ENCODE measurements at regions not wholly inside any gene's neighbourhood (a gene's known extent, or its start where the extent isn't known, plus 50 kb on each side); places are given as distances from the start of the nearest gene placed in this dataset.

DNA sequence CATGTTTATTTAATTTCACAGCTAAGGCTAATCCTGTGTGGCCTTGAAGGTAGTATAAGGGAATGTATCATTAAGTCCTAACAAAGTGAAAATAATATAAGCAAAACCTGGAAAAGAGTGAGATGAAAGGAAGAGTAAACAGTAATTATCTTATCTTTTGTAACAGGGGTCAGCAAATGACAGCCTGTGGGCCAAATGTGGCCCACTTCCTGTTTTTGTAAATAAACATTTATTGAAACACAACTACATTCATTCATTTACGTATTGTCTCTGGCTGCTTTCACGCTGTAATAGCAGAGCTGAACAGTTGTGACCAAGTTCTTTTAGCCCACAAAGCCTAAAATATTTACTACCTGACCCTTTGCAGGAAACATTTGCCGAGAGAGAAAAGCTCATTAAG, 78.4 kb upstream of the HTR4 start:
- no peak overlapping the region for H3K4me3 ChIP-seq
- H3K27ac ChIP-seq, result no peak overlapping the region
- no peak for TF ChIP-seq EZH2 (IDR thresholded peaks at IDR 0.05; ENCODE audit: low read depth)
- TF ChIP-seq, protein P1, sequence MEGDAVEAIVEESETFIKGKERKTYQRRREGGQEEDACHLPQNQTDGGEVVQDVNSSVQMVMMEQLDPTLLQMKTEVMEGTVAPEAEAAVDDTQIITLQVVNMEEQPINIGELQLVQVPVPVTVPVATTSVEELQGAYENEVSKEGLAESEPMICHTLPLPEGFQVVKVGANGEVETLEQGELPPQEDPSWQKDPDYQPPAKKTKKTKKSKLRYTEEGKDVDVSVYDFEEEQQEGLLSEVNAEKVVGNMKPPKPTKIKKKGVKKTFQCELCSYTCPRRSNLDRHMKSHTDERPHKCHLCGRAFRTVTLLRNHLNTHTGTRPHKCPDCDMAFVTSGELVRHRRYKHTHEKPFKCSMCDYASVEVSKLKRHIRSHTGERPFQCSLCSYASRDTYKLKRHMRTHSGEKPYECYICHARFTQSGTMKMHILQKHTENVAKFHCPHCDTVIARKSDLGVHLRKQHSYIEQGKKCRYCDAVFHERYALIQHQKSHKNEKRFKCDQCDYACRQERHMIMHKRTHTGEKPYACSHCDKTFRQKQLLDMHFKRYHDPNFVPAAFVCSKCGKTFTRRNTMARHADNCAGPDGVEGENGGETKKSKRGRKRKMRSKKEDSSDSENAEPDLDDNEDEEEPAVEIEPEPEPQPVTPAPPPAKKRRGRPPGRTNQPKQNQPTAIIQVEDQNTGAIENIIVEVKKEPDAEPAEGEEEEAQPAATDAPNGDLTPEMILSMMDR (conservative IDR thresholded peaks at IDR 0.05), result no peak
- BruUV-seq (replicated peaks), result no TSS peak
- ChIA-PET CTCF (interaction anchor here (0.6 to 5.5 kb wide), 8 partner anchors 225 to 389 kb away, joined by 3 to 44 read pairs (median 4); no protein-coding TSS in a partner anchor), POLR2A (ENCODE audit: unreplicated experiment) (interaction anchor here (0.7 kb wide), 1 partner anchor 546 kb away, joined by 5 read pairs; no protein-coding TSS in a partner anchor)
- intact Hi-C loops (cut with micrococcal nuclease; ENCODE audit: unreplicated experiment), result loop anchor here (1.0 to 10.0 kb wide), 9 partner anchors 94 to 832 kb away; partner anchors contain the start of gene ADRB2
- no peaks in the 10 kb centered on the region for H3K79me2 ChIP-seq (ENCODE audit: low read depth)
- no peaks in the 10 kb centered on the region for H3K9me2 ChIP-seq (ENCODE audit: insufficient read depth)
- no peaks in the 10 kb centered on the region for H3F3A ChIP-seq (ENCODE audit: insufficient read depth, low read depth)
- H3K27me3 ChIP-seq (ENCODE audit: insufficient read depth, low read depth), result no peaks in the 10 kb centered on the region
- H3K4me2 ChIP-seq, result no peak overlapping the region
- H3K9me3 ChIP-seq (ENCODE audit: insufficient read depth, low read depth), result no peaks in the 10 kb centered on the region
- peaks cover 35% of the 10 kb centered on the region for H3K4me1 ChIP-seq (replicated peaks; ENCODE audit: insufficient read depth)
- no peaks in the 10 kb centered on the region for H3K36me3 ChIP-seq (ENCODE audit: low read depth)
- DNase-seq, result no peak
- no peak overlapping the region for H2AFZ ChIP-seq
- no peaks in the 10 kb centered on the region for H4K20me1 ChIP-seq (ENCODE audit: insufficient read depth)

DNA sequence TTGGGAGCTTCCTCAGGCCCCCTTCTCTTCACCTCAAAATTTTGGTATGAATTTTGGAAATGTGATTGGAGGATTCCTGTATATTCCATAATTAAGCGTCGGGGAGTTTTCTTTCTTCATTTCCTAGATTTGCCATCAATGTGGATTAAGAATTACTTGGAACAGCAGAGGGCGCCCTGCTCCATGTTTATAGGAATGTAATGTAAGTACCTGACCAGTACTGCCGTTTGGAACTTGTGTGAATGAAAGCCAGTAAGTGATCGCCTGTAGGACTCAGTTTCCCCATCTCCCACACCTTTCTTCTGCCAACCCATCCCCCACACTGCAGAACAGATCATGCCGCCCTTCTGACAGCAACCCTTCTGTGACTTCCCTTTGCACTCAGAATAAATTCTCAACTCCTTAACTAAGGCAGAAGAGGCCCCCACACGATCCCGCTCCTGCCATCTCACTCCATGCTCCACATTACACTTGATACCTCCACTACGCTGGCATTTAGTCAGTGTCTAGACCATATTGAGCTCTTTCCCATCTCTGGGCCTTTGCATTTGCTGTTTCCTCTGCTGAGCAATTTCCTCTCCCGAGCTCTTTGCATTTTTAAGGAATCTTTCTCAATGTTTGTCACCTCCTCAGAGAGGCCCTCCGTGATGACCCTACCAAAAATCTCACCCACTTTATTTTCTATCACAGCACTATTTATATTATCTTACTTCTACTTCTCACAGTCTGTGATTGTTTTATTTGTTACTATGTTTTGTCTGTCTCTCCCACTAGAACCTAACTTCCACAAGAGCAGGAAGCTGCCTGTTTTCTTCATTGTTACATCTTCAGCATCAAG, 79.5 kb upstream of the HTR4 start:
- peak; percentile 63 to 73 for DNase-seq
- Histone ChIP-seq H3F3A (ENCODE audit: insufficient read depth, low read depth) (no peaks in the 10 kb centered on the region), H3K79me2 (ENCODE audit: low read depth) (no peaks in the 10 kb centered on the region), H3K27ac (no peak overlapping the region), H3K36me3 (ENCODE audit: low read depth) (no peaks in the 10 kb centered on the region), H4K20me1 (ENCODE audit: insufficient read depth) (no peaks in the 10 kb centered on the region), H3K4me3 (no peak overlapping the region), H2AFZ (peak overlapping the region; percentile 24; the same call in 1 of the 2 replicates), H3K4me1 (replicated peaks; ENCODE audit: insufficient read depth) (peaks cover 35% of the 10 kb centered on the region), H3K9me3 (ENCODE audit: insufficient read depth, low read depth) (no peaks in the 10 kb centered on the region), H3K27me3 (ENCODE audit: insufficient read depth, low read depth) (no peaks in the 10 kb centered on the region), H3K9me2 (ENCODE audit: insufficient read depth) (no peaks in the 10 kb centered on the region), H3K4me2 (peak overlapping the region; percentile 51)
- TF ChIP-seq EZH2 (IDR thresholded peaks at IDR 0.05; ENCODE audit: low read depth), result no peak
- TF ChIP-seq, protein P1 (conservative IDR thresholded peaks at IDR 0.05), result peak; percentile 88
- no TSS peak for BruUV-seq (replicated peaks)
- ChIA-PET CTCF (interaction anchor here (0.6 to 5.5 kb wide), 10 partner anchors 87 to 442 kb away, joined by 3 to 44 read pairs (median 3); no protein-coding TSS in a partner anchor), POLR2A (ENCODE audit: unreplicated experiment) (no interaction called here)
- intact Hi-C loops (cut with micrococcal nuclease; ENCODE audit: unreplicated experiment), result loop anchor here (1.0 to 10.0 kb wide), 11 partner anchors 93 to 831 kb away; partner anchors contain the start of gene ADRB2

DNA sequence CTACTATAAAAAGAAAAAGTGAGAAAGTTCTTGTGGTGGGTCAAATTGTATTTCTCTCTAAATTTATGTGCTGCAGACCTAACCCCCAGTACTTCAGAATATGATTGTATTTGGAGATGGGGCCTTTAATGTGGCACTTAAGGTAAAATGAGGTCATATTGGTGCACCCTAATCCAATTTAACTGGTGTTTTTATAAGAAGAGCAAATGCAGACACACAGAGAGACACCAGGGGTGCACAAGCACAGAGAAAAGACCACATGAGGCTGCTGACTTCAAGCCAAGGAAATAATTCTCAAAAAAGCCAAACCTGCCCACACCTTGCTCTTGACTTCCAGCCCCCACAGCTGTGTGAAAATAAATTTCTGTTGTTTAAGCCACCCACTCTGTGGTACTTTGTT, 80.2 kb upstream of the HTR4 start:
- Histone ChIP-seq H3K79me2 (ENCODE audit: low read depth) (no peaks in the 10 kb centered on the region), H3K27me3 (ENCODE audit: insufficient read depth, low read depth) (no peaks in the 10 kb centered on the region), H3K4me3 (no peak overlapping the region), H3K9me3 (ENCODE audit: insufficient read depth, low read depth) (no peaks in the 10 kb centered on the region), H3K4me1 (replicated peaks; ENCODE audit: insufficient read depth) (peaks cover 35% of the 10 kb centered on the region), H3F3A (ENCODE audit: insufficient read depth, low read depth) (no peaks in the 10 kb centered on the region), H3K9me2 (ENCODE audit: insufficient read depth) (no peaks in the 10 kb centered on the region), H3K36me3 (ENCODE audit: low read depth) (no peaks in the 10 kb centered on the region), H3K4me2 (peak overlapping the region; percentile 5; the same call in 1 of the 2 replicates), H3K27ac (peak overlapping the region; percentile 30; the same call in 1 of the 2 replicates), H2AFZ (no peak overlapping the region), H4K20me1 (ENCODE audit: insufficient read depth) (no peaks in the 10 kb centered on the region)
- TF ChIP-seq, protein P1 (conservative IDR thresholded peaks at IDR 0.05), result peak; percentile 30; the same call in 1 of the 2 replicates
- TF ChIP-seq EZH2 (IDR thresholded peaks at IDR 0.05; ENCODE audit: low read depth), result no peak
- POLR2A ChIA-PET (ENCODE audit: unreplicated experiment), result interaction anchor here (0.8 kb wide), 1 partner anchor 296 kb away, joined by 11 read pairs; no protein-coding TSS in a partner anchor
- CTCF ChIA-PET, result interaction anchor here (0.7 to 5.5 kb wide), 8 partner anchors 87 to 381 kb away, joined by 3 to 44 read pairs (median 4); no protein-coding TSS in a partner anchor
- intact Hi-C loops (cut with micrococcal nuclease; ENCODE audit: unreplicated experiment), result loop anchor here (1.0 to 10.0 kb wide), 3 partner anchors 495 to 830 kb away; no protein-coding TSS in a partner anchor
- BruUV-seq (replicated peaks), result no TSS peak
- DNase-seq, result no peak
